GM23338 (cell line): ENCODE measurements at regions not wholly inside any gene's neighbourhood (a gene's known extent, or its start where the extent isn't known, plus 50 kb on each side); places are given as distances from the start of the nearest gene placed in this dataset.

Experiments used
- ATAC-seq: fragments of 200-7000 bp; cut with Tn5 transposase; 3 replicates; pipeline ENCODE4 v1.9.1; 2020
- DNase-seq: peaks from one replicate; pipeline ENCODE4 v3.0.0-alpha.2; 2015; ENCODE audit warnings: low spot score
- H2AFZ ChIP-seq: fragments of 200-600 bp; sonication (generic); 2 replicates; pipeline ENCODE4 v1.8.0; 2016; ENCODE audit warnings: antibody characterized with exemption, mild to moderate bottlenecking, moderate library complexity
- H3F3A ChIP-seq: fragments of 200-600 bp; sonication (generic); replicated peaks from 2 replicates; pipeline ENCODE4 v1.8.0; 2017; ENCODE audit warnings: antibody characterized with exemption, mixed run types, low read depth
- H3K27ac ChIP-seq: fragments of 200-600 bp; sonication (generic); 2 replicates; pipeline ENCODE4 v1.6.1; 2016; ENCODE audit warnings: low read depth
- H3K27me3 ChIP-seq: fragments of 200-600 bp; sonication (generic); 2 replicates; pipeline ENCODE4 v1.8.0; 2016; ENCODE audit warnings: mild to moderate bottlenecking, mixed run types, moderate library complexity; ENCODE audit not compliant: insufficient read depth
- H3K36me3 ChIP-seq: fragments of 200-600 bp; sonication (generic); 2 replicates; pipeline ENCODE4 v1.8.0; 2016; ENCODE audit warnings: mild to moderate bottlenecking; ENCODE audit not compliant: insufficient read depth
- H3K4me1 ChIP-seq: fragments of 200-600 bp; sonication (generic); 2 replicates; pipeline ENCODE4 v1.8.0; 2016; ENCODE audit warnings: mild to moderate bottlenecking, moderate library complexity; ENCODE audit not compliant: insufficient read depth
- H3K4me2 ChIP-seq: fragments of 200-600 bp; sonication (generic); 2 replicates; pipeline ENCODE4 v1.7.1; 2017; ENCODE audit warnings: mixed run types
- H3K4me3 ChIP-seq: fragments of 200-600 bp; sonication (generic); 2 replicates; pipeline ENCODE4 v1.6.1; 2016; ENCODE audit warnings: mixed run types
- H3K79me2 ChIP-seq: fragments of 200-600 bp; sonication (generic); replicated peaks from 2 replicates; pipeline ENCODE4 v1.8.0; 2017; ENCODE audit warnings: mild to moderate bottlenecking; ENCODE audit not compliant: insufficient read depth
- H3K9me2 ChIP-seq: fragments of 200-600 bp; sonication (generic); 2 replicates; pipeline ENCODE4 v1.8.0; 2017; ENCODE audit not compliant: insufficient read depth
- H4K20me1 ChIP-seq: fragments of 200-600 bp; sonication (generic); replicated peaks from 2 replicates; pipeline ENCODE4 v1.8.0; 2017; ENCODE audit warnings: mild to moderate bottlenecking; ENCODE audit not compliant: insufficient read depth
- H3K27ac Mint-ChIP-seq: 2 replicates; pipeline ENCODE4 v1.8.0; 2020; ENCODE audit warnings: inconsistent platforms, mild to moderate bottlenecking, moderate library complexity, mixed read lengths
- H3K27me3 Mint-ChIP-seq: 3 replicates; pipeline ENCODE4 v1.8.0; 2022; ENCODE audit warnings: low read depth, mild to moderate bottlenecking, moderate library complexity, mixed read lengths, inconsistent platforms; ENCODE audit not compliant: insufficient read depth, poor library complexity
- H3K36me3 Mint-ChIP-seq: 3 replicates; pipeline ENCODE4 v1.8.0; 2021; ENCODE audit warnings: low read depth, mild to moderate bottlenecking, inconsistent platforms, moderate library complexity, mixed read lengths
- H3K4me1 Mint-ChIP-seq: 3 replicates; pipeline ENCODE4 v1.8.0; 2020; ENCODE audit warnings: mild to moderate bottlenecking, inconsistent platforms, mixed read lengths
- H3K4me3 Mint-ChIP-seq: 3 replicates; pipeline ENCODE4 v1.8.0; 2021; ENCODE audit warnings: moderate library complexity, mild to moderate bottlenecking, inconsistent platforms, mixed read lengths
- H3K9me3 Mint-ChIP-seq: 3 replicates; pipeline ENCODE4 v1.8.0; 2020; ENCODE audit warnings: moderate library complexity, mild to moderate bottlenecking, inconsistent platforms, mixed read lengths
- CREB1 ChIP-seq: fragments of 250-450 bp; sonication (Bioruptor Pico); IDR thresholded peaks from 2 replicates; pipeline ENCODE4 v1.5.0; 2020; ENCODE audit warnings: low read depth, mild to moderate bottlenecking, moderate library complexity
- CTCF ChIP-seq, 2 experiments: fragments of 200-600 bp in 1 of 2; sonication (generic) in 1 of 2; conservative IDR thresholded peaks; 2 replicates each; pipeline versions ENCODE4 v1.5.1 to v1.6.1; 2016 to 2017; ENCODE audit warnings: antibody characterized with exemption in 2 of 2, low read depth in 2 of 2, mild to moderate bottlenecking in 2 of 2, moderate library complexity in 1 of 2
- ETS1 ChIP-seq: IDR thresholded peaks from 2 replicates; pipeline ENCODE4 v1.6.1; 2016; ENCODE audit warnings: antibody characterized with exemption
- EZH2 ChIP-seq: fragments of 200-600 bp; sonication (generic); IDR thresholded peaks from one replicate; pipeline ENCODE4 v1.8.0; 2017; ENCODE audit warnings: antibody characterized with exemption, mild to moderate bottlenecking, low read depth; ENCODE audit not compliant: unreplicated experiment
- EZH2phosphoT487 ChIP-seq: fragments of 200-600 bp; sonication (generic); IDR thresholded peaks from one replicate; pipeline ENCODE4 v1.8.1; 2018; ENCODE audit warnings: antibody characterized with exemption; ENCODE audit not compliant: unreplicated experiment
- JUNB ChIP-seq: IDR thresholded peaks from one replicate; pipeline ENCODE4 v1.6.1; 2016; ENCODE audit warnings: antibody characterized with exemption; ENCODE audit not compliant: unreplicated experiment
- NANOG ChIP-seq: IDR thresholded peaks from 2 replicates; pipeline ENCODE4 v1.6.1; 2016; ENCODE audit warnings: antibody characterized with exemption, borderline replicate concordance
- POLR2AphosphoS5 ChIP-seq: IDR thresholded peaks from 2 replicates; pipeline ENCODE4 v1.6.1; 2016; ENCODE audit warnings: antibody characterized with exemption, low read depth
- REST ChIP-seq: IDR thresholded peaks from one replicate; pipeline ENCODE4 v1.6.1; 2018; ENCODE audit warnings: antibody characterized with exemption; ENCODE audit not compliant: unreplicated experiment
- STAT1 ChIP-seq: IDR thresholded peaks from one replicate; pipeline ENCODE4 v1.6.1; 2016; ENCODE audit warnings: antibody characterized with exemption; ENCODE audit not compliant: unreplicated experiment
- ZNF114 ChIP-seq: fragments of 250-450 bp; sonication (Bioruptor Pico); IDR thresholded peaks from 2 replicates; pipeline ENCODE4 v1.5.0; 2020; ENCODE audit warnings: mild to moderate bottlenecking, moderate library complexity
- ZNF331 ChIP-seq: fragments of 250-450 bp; sonication (Bioruptor Pico); IDR thresholded peaks from 2 replicates; pipeline ENCODE4 v1.5.0; 2020; ENCODE audit warnings: low read depth, mild to moderate bottlenecking, moderate library complexity
- ZNF462 ChIP-seq: fragments of 250-450 bp; sonication (Bioruptor Pico); IDR thresholded peaks from 2 replicates; pipeline ENCODE4 v1.5.0; 2020; ENCODE audit warnings: mild to moderate bottlenecking, moderate library complexity

- peaks cover 3% of the 10 kb centered on the region for H3K27me3 Mint-ChIP-seq
- H3K27ac Mint-ChIP-seq, result no peak overlapping the region
- H3K27ac ChIP-seq, result no peak overlapping the region
- no peak for TF ChIP-seq ETS1
- no peak for TF ChIP-seq NANOG
- no peak for TF ChIP-seq ZNF331 (CRISPR knock-in tag)
- TF ChIP-seq EZH2phosphoT487, result no peak
- TF ChIP-seq CTCF (conservative IDR thresholded peaks at IDR 0.05; ENCODE audit: low read depth in 2 of 2), result no peak
- no peak for TF ChIP-seq CREB1 (CRISPR knock-in tag)
- TF ChIP-seq EZH2, result no peak
- TF ChIP-seq JUNB, result no peak
- no peak for TF ChIP-seq ZNF462
- TF ChIP-seq ZNF114, result no peak
- TF ChIP-seq REST, result no peak
- TF ChIP-seq POLR2AphosphoS5, result no peak
- no peak for TF ChIP-seq STAT1
- ATAC-seq (no peak), DNase-seq (no peak)
- H4K20me1 ChIP-seq, result no peaks in the 10 kb centered on the region
- no peak overlapping the region for H3K4me2 ChIP-seq
- H3K79me2 ChIP-seq, result no peaks in the 10 kb centered on the region
- no peaks in the 10 kb centered on the region for H3K36me3 ChIP-seq
- no peaks in the 10 kb centered on the region for H3K9me2 ChIP-seq
- H3K9me3 Mint-ChIP-seq, result no peaks in the 10 kb centered on the region
- no peaks in the 10 kb centered on the region for H3K27me3 ChIP-seq
- H3K36me3 Mint-ChIP-seq, result no peaks in the 10 kb centered on the region
- H3F3A ChIP-seq, result no peaks in the 10 kb centered on the region
- peaks cover 6% of the 10 kb centered on the region; the same call in 1 of the 3 replicates for H3K4me1 Mint-ChIP-seq
- no peak overlapping the region for H3K4me3 Mint-ChIP-seq
- no peak overlapping the region for H2AFZ ChIP-seq
- H3K4me1 ChIP-seq, result no peaks in the 10 kb centered on the region
- H3K4me3 ChIP-seq, result no peak overlapping the region
Observed at GRCh38 chr5:174636094-174636493, 88.3 kb upstream of the MSX2 start.
